ENCODE measurements at regions not wholly inside any gene's neighbourhood (a gene's known extent, or its start where the extent isn't known, plus 50 kb on each side); places are given as distances from the start of the nearest gene placed in this dataset.

GRCh38 chr6:15879371-15880261, 216.8 kb upstream of the DTNBP1 start:
- WGBS (ENCODE audit: insufficient coverage, low coverage, low lambda C conversion rate, missing lambda C conversion rate): 32% methylated on average over 9 of the region's 12 CpGs
- no peaks in the 10 kb centered on the region for H3K9me3 ChIP-seq
- H3K36me3 ChIP-seq: no peaks in the 10 kb centered on the region
- TF ChIP-seq POLR2A (IDR thresholded peaks at IDR 0.05): no peak
- TF ChIP-seq CTCF (IDR thresholded peaks at IDR 0.05): no peak
- intact Hi-C loops (cut with DNase I): no loop called here
- H3K27me3 ChIP-seq: no peaks in the 10 kb centered on the region
- H3K4me1 ChIP-seq: no peaks in the 10 kb centered on the region
- H3K4me3 ChIP-seq: no peak overlapping the region
- peak in 3 of 4 donors; percentile 32 to 44 (median 41) for ATAC-seq
- DNase-seq: peak in 1 of 3 donors; percentile 46
- H3K27ac ChIP-seq: no peak overlapping the region

GRCh38 chr6:15877231-15877630, 214.4 kb upstream of the DTNBP1 start:
- H3K27me3 ChIP-seq: no peaks in the 10 kb centered on the region
- ATAC-seq (no peak), DNase-seq (no peak)
- TF ChIP-seq POLR2A (IDR thresholded peaks at IDR 0.05) (no peak), CTCF (IDR thresholded peaks at IDR 0.05) (no peak)
- no peaks in the 10 kb centered on the region for H3K36me3 ChIP-seq
- no peaks in the 10 kb centered on the region for H3K9me3 ChIP-seq
- H3K4me1 ChIP-seq: no peaks in the 10 kb centered on the region
- no peak overlapping the region for H3K27ac ChIP-seq
- 43% methylated on average over 2 of the region's 2 CpGs for WGBS (ENCODE audit: insufficient coverage, low coverage, low lambda C conversion rate, missing lambda C conversion rate)
- intact Hi-C loops (cut with DNase I): no loop called here
- H3K4me3 ChIP-seq: no peak overlapping the region

- H3K9me3 ChIP-seq: no peaks in the 10 kb centered on the region
- no peaks in the 10 kb centered on the region for H3K27me3 ChIP-seq
- no peak overlapping the region for H3K4me3 ChIP-seq
- 53% methylated on average over 3 of the region's 3 CpGs for WGBS (ENCODE audit: insufficient coverage, low coverage, low lambda C conversion rate, missing lambda C conversion rate)
- no peak for DNase-seq
- H3K4me1 ChIP-seq: no peaks in the 10 kb centered on the region
- intact Hi-C loops (cut with DNase I): no loop called here
- H3K27ac ChIP-seq: no peak overlapping the region
- no peaks in the 10 kb centered on the region for H3K36me3 ChIP-seq
- no peak for ATAC-seq
- TF ChIP-seq POLR2A (IDR thresholded peaks at IDR 0.05): no peak
- no peak for TF ChIP-seq CTCF (IDR thresholded peaks at IDR 0.05)
These were observed 213.6 kb upstream of the DTNBP1 start for GRCh38 chr6:15876406-15876805.

- Histone ChIP-seq H3K27me3 (no peaks in the 10 kb centered on the region), H3K27ac (no peak overlapping the region), H3K4me3 (no peak overlapping the region), H3K9me3 (no peaks in the 10 kb centered on the region), H3K4me1 (no peaks in the 10 kb centered on the region), H3K36me3 (no peaks in the 10 kb centered on the region)
- TF ChIP-seq POLR2A (IDR thresholded peaks at IDR 0.05) (no peak), CTCF (IDR thresholded peaks at IDR 0.05) (no peak)
- ATAC-seq: no peak
- WGBS (ENCODE audit: insufficient coverage, low coverage, low lambda C conversion rate, missing lambda C conversion rate): 67% methylated on average over 1 of the region's 1 CpG
- intact Hi-C loops (cut with DNase I): no loop called here
- no peak for DNase-seq
These were observed 213.0 kb upstream of the DTNBP1 start for GRCh38 chr6:15875797-15876196.

Measured in right lobe of liver (tissue), 6 donors.